ENCODE measurements at regions not wholly inside any gene's neighbourhood (a gene's known extent, or its start where the extent isn't known, plus 50 kb on each side); places are given as distances from the start of the nearest gene placed in this dataset.

DNA sequence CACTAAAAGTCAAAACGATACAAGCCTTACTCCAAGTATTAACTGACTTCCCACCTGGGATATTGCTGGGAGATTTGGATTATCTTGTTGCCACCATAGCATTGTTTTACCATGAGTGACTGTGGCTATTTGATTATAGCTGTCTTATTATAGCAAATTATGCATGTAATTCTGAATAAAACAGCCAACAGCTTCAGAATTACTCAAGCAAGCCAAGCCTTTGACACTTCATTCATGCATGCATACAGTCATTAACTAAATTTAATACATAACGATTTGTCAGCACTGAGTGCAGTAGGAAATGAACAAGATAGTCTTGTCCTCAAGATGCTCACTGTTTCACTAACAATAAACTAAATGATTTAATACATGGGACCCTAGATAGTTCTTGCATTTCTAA is 133.0 kb upstream of the FRMD6 start:
- no peak for DNase-seq

DNA sequence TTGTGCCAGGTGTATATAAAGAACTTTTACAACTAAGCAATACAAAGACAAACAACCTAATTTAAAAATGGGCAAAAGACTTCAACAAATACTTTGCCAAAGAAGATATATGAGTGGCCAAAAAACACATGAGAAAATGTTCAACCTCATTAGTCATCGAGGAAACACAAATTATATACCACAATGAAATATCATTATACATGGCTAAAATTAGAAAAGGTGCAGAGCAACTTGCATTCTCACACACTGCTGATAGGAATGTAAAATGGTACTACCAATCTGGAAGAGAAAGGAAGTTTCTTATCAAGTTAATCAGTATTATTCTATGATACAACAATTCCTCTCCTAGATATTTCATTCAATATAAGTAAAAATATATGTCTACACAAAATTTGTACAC is 131.6 kb upstream of the FRMD6 start:
- no peak for DNase-seq

DNA sequence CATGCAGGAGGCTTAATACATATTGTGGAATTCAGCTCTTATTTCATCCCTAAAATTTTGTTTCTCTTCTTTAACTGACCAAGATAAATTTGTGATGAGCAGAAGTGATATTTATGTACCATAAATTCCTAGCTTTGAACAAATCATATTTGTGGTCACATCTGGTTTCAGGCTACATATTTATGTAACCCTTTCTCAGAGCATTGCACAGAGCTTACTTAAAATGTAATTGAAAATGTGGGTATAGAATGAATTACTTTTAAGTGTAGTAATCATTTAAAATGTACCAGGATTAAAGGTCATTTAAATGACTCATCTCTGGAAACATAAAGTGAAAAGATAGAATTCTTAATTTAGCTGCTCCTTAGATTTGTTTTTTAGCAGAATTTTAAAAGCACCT is 129.9 kb upstream of the FRMD6 start:
- DNase-seq = no peak

DNA sequence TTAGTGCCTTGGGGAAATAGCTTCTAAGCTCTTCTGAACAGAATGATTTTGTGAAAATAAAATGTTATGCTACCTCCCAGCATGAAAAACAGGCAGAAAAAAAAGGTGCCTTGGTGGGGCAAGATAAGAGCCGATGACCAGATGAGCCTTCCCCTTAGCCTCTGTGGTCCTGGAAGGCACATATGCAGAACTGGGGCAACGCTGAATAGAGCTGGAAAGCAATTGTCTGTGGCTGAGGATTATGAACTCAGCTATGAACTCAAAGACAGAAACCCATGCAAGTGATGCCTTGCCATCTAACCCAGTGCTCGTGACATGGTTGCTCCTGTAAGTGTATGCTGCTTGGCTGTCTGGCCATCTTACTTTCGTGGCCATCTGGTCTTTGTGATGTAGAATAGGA is 128.5 kb upstream of the FRMD6 start:
- no peak for DNase-seq

DNA sequence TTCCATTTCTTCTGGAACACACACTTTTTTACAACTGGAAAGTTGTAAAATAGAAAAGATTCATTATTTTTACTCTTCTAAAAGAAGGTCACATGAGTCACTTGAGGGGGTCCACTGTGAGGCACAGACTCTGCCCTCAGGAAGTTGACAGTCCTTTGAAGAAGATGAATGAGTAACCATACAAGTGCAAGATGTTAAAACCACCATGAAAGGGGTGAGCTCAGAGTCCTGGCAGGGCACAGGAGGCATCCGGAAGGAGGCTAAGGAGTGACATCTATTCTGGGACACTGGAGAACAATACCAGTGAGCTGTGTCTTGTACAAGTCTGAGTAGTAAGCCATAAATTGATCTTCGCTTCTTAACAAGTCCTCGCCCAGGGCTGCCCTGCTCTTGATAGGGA is 126.0 kb upstream of the FRMD6 start:
- DNase-seq = no peak

DNA sequence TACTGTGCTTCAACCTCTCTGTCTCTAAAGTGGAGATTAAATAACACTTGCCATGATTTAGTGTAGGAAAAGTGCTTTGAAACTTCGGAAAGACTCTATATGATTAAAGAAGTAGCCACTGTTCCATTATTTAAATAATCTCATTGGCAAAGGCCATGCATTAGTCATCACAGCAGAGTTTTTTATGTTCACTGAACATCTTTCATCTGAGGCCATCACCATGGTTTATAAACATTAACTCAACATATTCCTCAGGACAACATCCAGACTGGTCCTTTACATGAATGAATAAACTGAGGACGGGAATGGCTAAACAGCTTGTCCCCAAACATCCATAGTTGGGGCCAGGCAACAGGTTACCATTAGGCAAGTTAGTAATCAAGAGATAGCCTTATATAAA is 124.6 kb upstream of the FRMD6 start:
- DNase-seq = no peak

DNA sequence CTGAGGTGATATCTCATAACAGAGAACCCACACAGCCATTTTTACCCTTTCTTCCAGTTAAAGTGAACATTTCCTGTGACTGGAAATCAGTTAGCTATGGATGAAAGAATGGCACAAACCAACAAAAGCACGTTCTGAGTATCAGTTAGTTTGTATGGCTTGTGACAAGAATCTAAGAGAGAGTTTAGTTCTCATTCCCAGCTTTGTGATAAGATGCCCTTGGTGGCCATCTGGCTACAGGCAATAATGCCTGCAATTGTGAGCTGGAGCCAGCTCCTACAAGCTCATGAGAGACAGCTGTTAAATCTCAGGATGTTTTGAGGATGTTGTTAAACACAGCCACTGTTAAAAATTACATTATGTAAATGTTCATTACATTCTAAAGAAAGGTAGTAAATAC is 122.0 kb upstream of the FRMD6 start:
- DNase-seq = no peak

DNA sequence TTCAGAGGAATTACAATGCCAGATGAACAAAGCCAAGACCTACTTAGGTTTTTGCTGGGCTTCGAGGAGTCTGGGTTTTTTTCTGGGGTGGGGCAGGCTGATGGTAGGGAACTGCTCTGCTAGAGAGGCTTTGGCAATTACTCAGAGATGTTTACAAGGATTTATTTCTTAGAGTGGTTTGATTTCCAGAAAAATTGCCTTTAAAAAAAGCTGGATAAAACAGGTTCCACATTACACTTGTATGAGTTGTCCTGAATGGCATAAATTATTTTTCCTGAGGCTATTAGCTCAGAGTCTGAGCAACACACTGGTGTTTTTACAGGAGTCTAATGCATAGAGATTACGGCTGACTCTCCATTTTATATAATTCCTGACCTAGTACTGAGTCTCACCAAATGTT is 118.5 kb upstream of the FRMD6 start:
- no peak for DNase-seq

DNA sequence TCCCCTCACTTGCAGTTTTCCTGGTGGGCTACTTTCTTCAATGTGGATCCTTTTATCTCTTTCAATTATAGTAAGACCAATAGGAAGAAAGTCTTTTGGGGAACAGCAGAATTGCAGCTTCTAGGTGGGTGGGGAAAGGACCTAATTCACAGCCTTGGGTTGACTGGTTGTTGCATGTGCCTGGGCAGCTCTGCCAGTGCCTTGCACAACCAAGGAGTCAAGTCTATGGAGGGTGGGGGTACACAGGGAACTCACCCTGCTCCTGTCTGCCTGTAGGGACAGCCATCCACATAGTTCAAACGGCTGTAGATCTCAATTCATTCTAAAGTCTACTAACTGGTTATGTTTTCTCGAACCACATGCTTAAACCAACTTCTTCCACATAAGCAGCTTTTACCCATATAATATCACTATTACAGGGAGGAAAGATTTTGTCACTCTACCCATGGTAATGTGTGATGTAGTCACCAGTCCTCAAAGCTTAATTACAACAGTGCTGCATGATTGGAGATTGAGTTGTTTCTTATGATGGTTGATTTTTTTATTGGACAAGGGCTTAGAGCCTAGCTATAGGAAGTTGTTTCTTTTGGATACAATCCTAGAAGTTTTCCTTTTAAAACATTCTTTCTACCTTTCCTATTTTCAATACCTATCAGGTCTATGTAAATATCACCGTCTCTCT is 117.7 kb upstream of the FRMD6 start:
- no peak for DNase-seq

DNA sequence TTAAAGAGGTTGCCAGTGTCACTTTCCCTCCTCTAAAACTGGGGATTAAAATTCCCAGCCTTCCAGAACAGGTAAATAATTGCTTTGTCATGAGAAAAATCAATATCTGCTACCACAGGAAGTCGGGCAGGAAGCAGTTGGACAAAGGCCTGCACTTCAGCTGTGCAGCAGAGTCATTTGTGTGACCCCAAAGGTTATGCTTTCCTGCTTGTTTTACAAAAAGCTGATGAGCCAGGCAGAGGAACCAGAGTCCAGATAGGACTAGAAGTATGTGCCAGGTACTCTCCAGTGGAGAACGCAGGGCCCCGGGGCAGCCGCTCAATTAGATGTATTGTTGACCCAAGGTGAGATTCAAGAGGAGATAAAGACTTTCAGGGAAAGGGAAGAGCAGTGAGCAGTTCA is 117.1 kb upstream of the FRMD6 start:
- DNase-seq = no peak

DNA sequence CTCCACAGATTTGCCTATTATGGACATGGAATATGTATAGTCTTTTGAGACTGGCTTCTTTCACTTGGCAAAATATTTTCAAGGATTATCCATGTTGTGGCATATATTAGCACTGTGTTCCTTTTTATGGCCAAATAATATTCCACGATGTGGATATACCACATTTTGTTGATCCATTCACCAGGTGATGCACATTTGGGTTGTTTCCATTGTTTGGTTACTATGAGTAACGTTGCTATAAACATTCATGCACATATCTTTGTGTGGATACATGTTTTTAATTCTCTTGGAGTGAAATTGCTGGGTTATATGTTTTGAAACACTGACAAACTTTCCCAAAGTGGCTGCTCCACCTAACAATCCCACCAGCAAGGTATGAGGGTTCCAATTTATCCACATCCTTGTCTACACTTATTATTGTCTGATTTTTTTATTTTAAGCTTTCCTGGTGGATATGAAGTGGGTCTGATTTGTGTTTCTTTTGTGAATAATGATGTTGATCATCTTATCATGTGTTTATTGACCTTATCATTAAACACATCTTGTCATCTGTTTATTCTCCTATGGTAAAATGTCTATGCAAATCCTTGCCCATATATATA is 116.2 kb upstream of the FRMD6 start:
- no peak for DNase-seq

DNA sequence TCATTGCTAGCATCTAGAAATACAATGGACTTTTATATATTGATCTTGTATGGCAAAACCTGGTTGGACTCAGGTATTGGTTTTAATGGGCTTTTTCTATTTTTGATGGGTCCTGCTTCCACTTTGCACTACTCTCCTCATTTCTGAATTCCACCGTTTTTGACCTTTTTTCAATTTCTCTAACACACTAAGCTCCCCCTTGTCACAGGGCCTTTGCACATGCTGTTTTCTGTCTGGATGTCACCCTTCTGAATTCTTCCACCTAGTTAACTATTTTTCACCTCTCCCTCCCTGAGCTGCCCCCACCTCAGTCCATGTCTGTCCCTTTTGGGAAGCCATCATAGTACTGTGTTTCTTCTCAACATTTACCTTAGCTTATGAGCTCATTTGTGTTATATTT is 112.7 kb upstream of the FRMD6 start:
- no peak for DNase-seq

DNA sequence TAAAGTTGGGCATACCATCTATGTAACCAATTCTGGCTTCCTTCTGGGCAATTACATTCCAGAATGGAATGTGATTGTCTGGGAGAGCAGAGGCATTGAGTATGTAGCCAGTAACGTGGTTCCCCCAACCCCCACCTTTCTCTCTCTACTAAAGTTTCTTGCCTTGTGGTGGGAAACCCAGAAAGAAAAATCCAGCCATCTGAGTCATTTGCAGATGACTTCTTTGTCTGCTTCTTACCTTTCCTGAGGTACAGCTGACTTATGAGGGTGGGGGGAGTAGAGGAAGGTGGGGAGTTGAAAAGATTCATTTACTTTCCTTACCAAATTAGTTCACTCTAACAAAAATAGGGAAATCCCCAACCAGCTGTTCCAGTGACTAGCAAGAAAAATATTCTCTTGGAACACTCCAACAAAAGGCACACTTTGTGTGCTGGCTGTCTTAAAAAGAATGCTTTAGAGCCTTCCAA is 112.1 kb upstream of the FRMD6 start:
- no peak for DNase-seq

DNA sequence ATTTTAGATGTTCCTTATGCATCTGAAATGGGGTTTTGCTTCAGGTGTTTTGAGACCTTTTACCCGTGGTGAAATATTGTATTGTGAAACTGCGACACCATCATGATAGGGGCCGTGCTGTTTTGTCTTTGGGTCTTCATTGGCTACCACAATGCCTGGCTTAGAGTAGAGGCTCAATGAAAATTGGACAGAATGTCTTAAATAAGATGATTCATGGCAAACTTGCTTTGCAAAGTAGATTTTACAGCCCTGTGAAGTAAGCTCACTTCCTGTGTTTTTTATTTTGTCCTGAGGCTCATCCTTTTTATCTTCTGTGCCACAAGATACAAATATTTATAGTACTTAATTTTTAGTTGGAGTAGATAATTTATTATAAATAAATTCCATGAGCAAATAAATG is 111.3 kb upstream of the FRMD6 start:
- no peak for DNase-seq

DNA sequence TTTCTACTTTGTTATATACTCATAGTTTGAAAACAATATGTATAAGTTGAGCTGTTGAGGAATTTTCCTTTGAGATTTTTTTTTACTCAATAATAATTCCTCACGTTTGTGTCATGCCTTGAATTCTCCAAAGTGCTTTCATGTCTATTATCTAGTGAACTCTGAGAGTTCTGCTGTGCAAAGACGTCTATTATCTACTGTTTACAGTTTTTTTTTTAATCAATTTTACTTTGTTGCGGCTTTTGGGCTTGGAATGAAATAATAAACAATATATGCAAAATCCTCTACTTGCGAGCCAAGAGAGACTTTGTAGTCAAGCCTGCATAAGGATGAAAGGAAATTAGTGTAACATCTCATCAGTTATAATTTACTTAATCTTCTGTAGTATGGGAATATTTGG is 107.2 kb upstream of the FRMD6 start:
- no peak for DNase-seq

DNA sequence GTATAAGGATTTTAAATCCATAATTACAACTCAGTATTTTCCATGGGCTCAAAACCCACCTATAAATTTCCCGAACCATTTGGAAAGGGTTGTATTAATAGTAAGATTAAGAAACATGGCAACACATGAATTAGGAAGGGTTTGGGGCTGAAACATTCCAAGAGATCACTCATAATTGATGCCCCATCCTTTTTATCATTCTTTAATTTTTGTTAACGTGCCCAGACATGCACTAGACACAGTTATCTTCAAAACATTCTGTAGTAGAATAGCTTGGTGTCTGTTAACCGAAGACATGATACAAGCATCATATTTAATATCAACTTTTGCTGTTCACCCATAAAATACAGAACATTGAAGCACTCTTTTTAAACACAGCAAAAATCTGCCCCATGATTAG is 106.8 kb upstream of the FRMD6 start:
- no peak for DNase-seq

DNA sequence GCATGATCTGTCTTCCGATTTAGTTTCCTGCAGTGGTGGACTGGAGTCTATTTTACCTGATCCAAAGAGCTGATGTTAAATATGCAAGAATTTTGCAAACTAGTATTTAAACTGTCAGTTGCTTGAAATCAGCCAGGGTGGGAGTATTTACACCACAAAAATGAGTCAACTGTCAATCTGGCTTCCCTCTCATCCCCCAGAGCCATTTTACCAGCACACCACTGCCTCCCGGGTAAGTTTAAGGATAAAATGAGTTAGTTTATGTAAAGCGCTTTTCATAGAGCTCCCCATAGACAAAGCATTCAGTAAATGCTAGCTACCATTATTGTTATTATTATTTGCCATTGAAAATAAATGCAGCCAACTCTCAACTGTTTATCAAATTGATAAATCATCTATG is 106.3 kb upstream of the FRMD6 start:
- no peak for DNase-seq

DNA sequence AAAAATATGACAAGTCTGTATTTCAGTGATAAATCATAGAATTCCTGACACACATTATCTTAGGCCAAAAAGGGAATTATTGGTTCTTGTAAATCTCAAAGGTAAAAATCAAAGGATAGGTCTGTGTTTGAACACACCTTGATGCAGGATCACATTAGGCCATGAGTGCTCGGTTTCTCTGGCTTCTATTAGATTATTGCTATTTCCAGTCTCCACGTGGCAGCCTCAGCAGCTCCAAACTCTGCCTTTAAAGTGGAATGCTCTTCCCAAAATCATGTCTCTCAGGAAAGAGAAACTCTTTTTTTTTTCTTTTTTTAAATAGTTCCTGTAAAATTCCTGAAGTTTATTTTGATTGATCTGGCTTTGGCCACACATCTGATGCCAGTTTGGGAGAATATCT is 105.6 kb upstream of the FRMD6 start:
- no peak for DNase-seq

DNA sequence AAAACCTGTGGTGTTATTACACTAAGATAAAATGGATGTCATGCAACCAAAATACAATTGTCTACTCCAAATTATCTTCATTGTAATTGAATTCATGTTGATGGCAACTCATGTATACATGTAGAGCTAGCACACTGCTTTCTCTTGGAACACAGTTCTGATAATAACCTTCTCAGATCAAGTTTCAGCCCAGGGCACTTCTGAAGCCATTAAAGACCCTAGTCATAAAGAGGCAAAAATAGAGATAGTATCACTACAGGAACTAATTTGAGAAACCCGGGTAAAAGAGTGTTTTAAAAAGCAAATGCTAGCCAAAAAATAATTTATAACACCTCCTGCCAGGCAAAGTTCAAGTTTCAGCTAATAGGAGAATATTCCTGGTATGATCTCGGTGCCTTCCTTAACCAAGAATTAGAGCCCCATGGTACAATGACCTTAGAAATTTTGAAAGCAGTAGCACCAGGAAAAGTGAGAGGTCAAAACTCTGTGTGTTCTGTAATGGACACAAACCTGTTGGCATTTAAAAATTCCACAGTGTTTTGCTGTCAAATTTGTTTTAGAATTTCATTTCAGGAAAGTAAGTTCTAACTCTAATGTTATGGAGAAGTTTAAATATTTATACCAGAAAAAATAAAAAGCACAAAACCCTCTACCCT is 105.0 kb upstream of the FRMD6 start:
- DNase-seq = no peak

DNA sequence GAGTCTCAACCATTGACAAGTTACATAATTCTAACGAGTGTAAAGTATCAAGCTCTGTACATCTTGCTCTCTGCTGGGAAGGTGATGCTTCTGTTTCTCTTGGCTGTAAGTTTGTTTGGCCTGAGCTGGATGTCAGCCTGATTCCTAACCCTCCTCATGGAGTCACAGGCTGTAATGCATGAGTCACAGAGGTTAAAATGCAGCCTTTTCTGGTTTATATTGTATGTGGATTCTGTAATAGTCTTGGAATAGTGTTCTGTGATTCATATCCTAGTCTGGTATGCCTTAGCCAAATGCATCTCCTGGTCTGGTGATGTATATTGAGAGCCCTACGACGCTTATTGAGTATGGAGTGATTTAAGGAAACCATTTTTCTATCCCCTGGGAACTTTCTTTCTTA is 104.5 kb upstream of the FRMD6 start:
- peak; percentile 1 for DNase-seq

DNA sequence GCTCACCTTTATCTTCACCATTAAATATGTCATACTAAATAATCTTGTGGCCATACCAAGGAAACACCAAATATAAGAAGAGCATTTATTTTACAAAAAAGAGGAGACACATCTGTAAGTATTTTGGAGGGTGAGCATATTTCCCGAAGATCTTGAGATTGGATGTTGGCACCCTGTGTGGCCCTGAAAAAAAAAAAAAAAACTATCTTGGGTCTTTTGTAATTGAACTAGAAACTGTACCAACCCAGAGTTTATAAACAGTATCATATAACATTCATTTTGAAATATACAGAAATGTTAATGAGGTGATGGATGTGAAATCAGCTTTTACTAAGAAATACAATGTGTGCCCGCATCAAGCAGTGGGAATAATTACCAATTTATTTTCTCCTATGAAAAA is 104.0 kb upstream of the FRMD6 start:
- DNase-seq = no peak

DNA sequence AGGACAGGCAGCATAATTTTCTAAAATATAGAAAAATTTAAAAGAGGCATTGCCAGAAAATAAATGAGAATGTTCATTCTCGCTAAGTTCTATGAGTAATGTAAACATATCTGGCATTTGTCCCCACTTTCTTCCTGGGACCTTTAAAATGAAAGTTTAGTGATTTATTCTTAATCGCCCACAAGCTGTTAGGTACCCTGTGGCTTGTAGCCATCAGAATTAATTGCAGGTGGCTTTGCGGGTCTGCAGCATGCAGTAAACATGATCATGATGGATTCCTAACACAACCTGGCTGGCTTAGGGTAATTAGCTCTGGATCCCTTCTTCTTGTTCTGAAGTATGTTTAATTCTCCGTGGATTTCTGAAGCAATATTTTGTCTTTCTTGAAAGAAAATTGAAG is 103.5 kb upstream of the FRMD6 start:
- DNase-seq = no peak

DNA sequence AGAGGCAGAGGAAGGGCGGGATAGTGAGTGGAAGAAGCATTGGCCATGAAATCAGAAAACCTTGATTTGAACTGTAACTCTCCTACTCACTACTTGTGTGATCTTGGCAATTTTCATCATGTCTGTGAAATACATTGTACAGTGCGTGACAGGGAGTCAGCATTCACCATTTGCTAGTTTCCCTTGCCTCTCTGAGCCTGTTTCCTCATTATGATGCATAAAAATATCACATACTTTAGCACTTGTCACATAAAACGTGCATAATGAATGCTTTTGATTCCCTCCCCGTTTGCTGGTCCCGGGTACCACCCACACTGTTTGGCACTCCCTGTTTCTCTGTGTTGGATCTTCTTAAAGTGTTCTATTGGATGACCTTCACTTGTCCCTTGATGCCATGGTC is 101.1 kb upstream of the FRMD6 start:
- DNase-seq = no peak

DNA sequence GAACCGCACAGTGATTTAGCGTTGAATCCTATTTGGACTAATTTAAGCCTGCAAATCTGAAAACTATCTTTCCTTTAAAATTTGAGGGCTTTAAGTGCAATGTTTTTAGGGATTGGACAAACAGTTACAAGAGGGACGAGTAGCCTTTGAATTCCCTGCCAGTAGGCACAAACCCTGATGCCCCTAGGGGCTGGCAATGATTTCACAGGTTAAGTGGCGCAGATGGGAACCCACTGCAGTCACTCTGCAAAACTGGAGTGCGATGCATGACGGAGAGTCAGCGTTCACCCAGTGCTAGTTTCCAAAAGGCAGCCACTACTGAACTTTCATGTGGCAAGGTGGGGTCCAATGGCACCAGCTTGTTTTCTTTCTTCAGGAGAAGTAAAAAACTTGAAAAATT is 99.4 kb upstream of the FRMD6 start:
- no peak for DNase-seq
